IMR-90 (cell line): ENCODE measurements at regions not wholly inside any gene's neighbourhood (a gene's known extent, or its start where the extent isn't known, plus 50 kb on each side); places are given as distances from the start of the nearest gene placed in this dataset.

ENCODE experiments used
- ATAC-seq: fragments of 200-7000 bp; cut with Tn5 transposase; 2 replicates; pipeline ENCODE4 v1.9.1; 2020; ENCODE audit warnings: low read depth, mild to moderate bottlenecking, moderate library complexity
- BruUV-seq: library from RNA; stranded (reverse); fragments of 400-500 nt; replicated peaks from 2 replicates; lab custom pipeline; 2021; lab: Mats Ljungman, UMichigan
- CTCF ChIA-PET: fragments of 300-600 bp; formaldehyde crosslinking; extraction: SDS; loops from one replicate; lab custom pipeline; 2021; ENCODE audit warnings: antibody characterized with exemption; lab: Yijun Ruan, JAX
- POLR2A ChIA-PET: fragments of 300-600 bp; sonication (Branson Sonifier 250); formaldehyde crosslinking; loops from one replicate; lab custom pipeline; 2022; ENCODE audit warnings: antibody characterized with exemption; ENCODE audit not compliant: unreplicated experiment; lab: Charles Lee
- DNase-seq: peaks from one replicate; pipeline ENCODE4 v3.0.0; 2013
- H2AFZ ChIP-seq: replicated peaks from 2 replicates; pipeline ENCODE3; 2013; ENCODE audit warnings: low read length, mild to moderate bottlenecking; ENCODE audit not compliant: poor library complexity
- H2AK5ac ChIP-seq: 2 replicates; pipeline ENCODE4 v1.6.1; 2013; ENCODE audit warnings: low read depth, low read length, inconsistent platforms
- H2AK9ac ChIP-seq: replicated peaks from 2 replicates; pipeline ENCODE3; 2013; ENCODE audit warnings: mild to moderate bottlenecking, low read depth, low read length, moderate library complexity; ENCODE audit not compliant: poor library complexity
- H2BK120ac ChIP-seq: 2 replicates; pipeline ENCODE4 v1.6.1; 2013; ENCODE audit warnings: low read depth, low read length, inconsistent platforms
- H2BK15ac ChIP-seq: 3 replicates; pipeline ENCODE4 v1.6.1; 2013; ENCODE audit warnings: low read depth, low read length, inconsistent platforms
- H2BK20ac ChIP-seq: 2 replicates; pipeline ENCODE4 v1.6.1; 2013; ENCODE audit warnings: low read depth, mild to moderate bottlenecking, inconsistent platforms, low read length, moderate library complexity
- H2BK5ac ChIP-seq: 2 replicates; pipeline ENCODE4 v1.6.1; 2013; ENCODE audit warnings: mild to moderate bottlenecking, low read depth, low read length, inconsistent platforms; ENCODE audit not compliant: poor library complexity, severe bottlenecking
- H3K14ac ChIP-seq: replicated peaks from 2 replicates; pipeline ENCODE4 v1.6.1; 2013; ENCODE audit warnings: low read depth, low read length, inconsistent platforms
- H3K18ac ChIP-seq: 2 replicates; pipeline ENCODE4 v1.6.1; 2013; ENCODE audit warnings: low read depth, low read length, control low read depth
- H3K23ac ChIP-seq: 2 replicates; pipeline ENCODE4 v1.6.1; 2013; ENCODE audit warnings: low read depth, low read length, inconsistent platforms
- H3K27ac ChIP-seq: 2 replicates; pipeline ENCODE4 v1.5.1; 2013; ENCODE audit warnings: mild to moderate bottlenecking, control low read depth, low read length; ENCODE audit not compliant: insufficient read depth
- H3K27me3 ChIP-seq: 2 replicates; pipeline ENCODE4 v1.6.1; 2013; ENCODE audit warnings: low read length; ENCODE audit not compliant: control insufficient read depth, insufficient read depth
- H3K36me3 ChIP-seq: 2 replicates; pipeline ENCODE4 v1.6.1; 2013; ENCODE audit warnings: low read length, mixed read lengths; ENCODE audit not compliant: control insufficient read depth, insufficient read depth
- H3K4ac ChIP-seq: 2 replicates; pipeline ENCODE4 v1.6.1; 2013; ENCODE audit warnings: low read depth, low read length, inconsistent platforms
- H3K4me1 ChIP-seq: 2 replicates; pipeline ENCODE4 v1.6.1; 2013; ENCODE audit warnings: low read length, mixed read lengths; ENCODE audit not compliant: control insufficient read depth, insufficient read depth
- H3K4me2 ChIP-seq: 2 replicates; pipeline ENCODE4 v1.6.1; 2013; ENCODE audit warnings: low read depth, mild to moderate bottlenecking, control low read depth, low read length, moderate library complexity
- H3K4me3 ChIP-seq: 2 replicates; pipeline ENCODE4 v1.5.1; 2013; ENCODE audit warnings: low read depth, mild to moderate bottlenecking, control low read depth, low read length, moderate library complexity; ENCODE audit not compliant: insufficient read depth
- H3K56ac ChIP-seq: 2 replicates; pipeline ENCODE4 v1.6.1; 2013; ENCODE audit warnings: low read length, inconsistent platforms; ENCODE audit not compliant: insufficient read depth; ENCODE audit errors: extremely low read depth
- H3K79me1 ChIP-seq, 2 experiments: 2 replicates each; pipeline ENCODE4 v1.6.1; 2013; ENCODE audit warnings: low read length in 2 of 2, inconsistent platforms in 1 of 2, low read depth in 1 of 2
- H3K9ac ChIP-seq: 2 replicates; pipeline ENCODE4 v1.6.1; 2013; ENCODE audit warnings: low read depth, low read length, control low read depth
- H3K9me1 ChIP-seq: 2 replicates; pipeline ENCODE4 v1.6.1; 2013; ENCODE audit warnings: low read length, inconsistent platforms; ENCODE audit not compliant: insufficient read depth
- H3K9me3 ChIP-seq: 2 replicates; pipeline ENCODE4 v1.6.1; 2013; ENCODE audit warnings: low read length; ENCODE audit not compliant: control insufficient read depth, insufficient read depth
- H4K20me1 ChIP-seq: 2 replicates; pipeline ENCODE4 v1.6.1; 2013; ENCODE audit warnings: low read length, inconsistent platforms; ENCODE audit not compliant: insufficient read depth
- H4K5ac ChIP-seq: 2 replicates; pipeline ENCODE4 v1.6.1; 2013; ENCODE audit warnings: mild to moderate bottlenecking, low read depth, low read length, control low read depth
- H4K8ac ChIP-seq, 2 experiments: 2 replicates each; pipeline ENCODE4 v1.6.1; 2013; ENCODE audit warnings: low read depth in 2 of 2, low read length in 2 of 2, control low read depth in 1 of 2, inconsistent platforms in 1 of 2
- H4K91ac ChIP-seq: 2 replicates; pipeline ENCODE4 v1.6.1; 2013; ENCODE audit warnings: low read depth, low read length, inconsistent platforms; ENCODE audit not compliant: insufficient read depth
- BHLHE40 ChIP-seq: fragments of 150-350 bp; IDR thresholded peaks from 2 replicates; pipeline ENCODE4 v1.6.1; 2016; ENCODE audit warnings: mild to moderate bottlenecking, low read depth, low read length
- CEBPB ChIP-seq: IDR thresholded peaks from 2 replicates; pipeline ENCODE4 v1.6.1; 2012; ENCODE audit warnings: low read depth, low read length, improper control_type of control experiment
- CHD1 ChIP-seq: IDR thresholded peaks from 2 replicates; pipeline ENCODE4 v1.6.1; 2012; ENCODE audit warnings: low read depth, low read length, improper control_type of control experiment
- CTCF ChIP-seq: conservative IDR thresholded peaks from 2 replicates; pipeline ENCODE4 v1.5.1; 2012; ENCODE audit warnings: mild to moderate bottlenecking, low read depth, low read length, improper control_type of control experiment
- ELK1 ChIP-seq: fragments of 150-350 bp; IDR thresholded peaks from 2 replicates; pipeline ENCODE4 v1.6.1; 2016; ENCODE audit warnings: low read depth, mild to moderate bottlenecking, low read length, moderate library complexity, borderline replicate concordance
- FOS ChIP-seq: fragments of 150-350 bp; IDR thresholded peaks from 2 replicates; pipeline ENCODE4 v1.6.1; 2016; ENCODE audit warnings: low read depth, low read length
- MAFK ChIP-seq: IDR thresholded peaks from 2 replicates; pipeline ENCODE4 v1.6.1; 2012; ENCODE audit warnings: low read depth, low read length, improper control_type of control experiment
- MAZ ChIP-seq: IDR thresholded peaks from 2 replicates; pipeline ENCODE4 v1.6.1; 2012; ENCODE audit warnings: low read depth, mild to moderate bottlenecking, low read length, improper control_type of control experiment, moderate library complexity, borderline replicate concordance
- MXI1 ChIP-seq: IDR thresholded peaks from 2 replicates; pipeline ENCODE4 v1.6.1; 2012; ENCODE audit warnings: low read depth, mild to moderate bottlenecking, low read length, moderate library complexity, borderline replicate concordance
- NFE2L2 ChIP-seq: fragments of 150-350 bp; IDR thresholded peaks from 2 replicates; pipeline ENCODE4 v1.6.1; 2016; ENCODE audit warnings: low read depth, mild to moderate bottlenecking, low read length
- POLR2A ChIP-seq: IDR thresholded peaks from 2 replicates; pipeline ENCODE4 v1.6.1; 2012; ENCODE audit warnings: mild to moderate bottlenecking, low read depth, low read length
- RAD21 ChIP-seq: IDR thresholded peaks from 2 replicates; pipeline ENCODE4 v1.6.1; 2012; ENCODE audit warnings: low read length, improper control_type of control experiment
- RCOR1 ChIP-seq: IDR thresholded peaks from 2 replicates; pipeline ENCODE4 v1.6.1; 2012; ENCODE audit warnings: mild to moderate bottlenecking, low read length, improper control_type of control experiment; ENCODE audit not compliant: insufficient replicate concordance
- RFX5 ChIP-seq: IDR thresholded peaks from 2 replicates; pipeline ENCODE4 v1.8.0; 2012; ENCODE audit warnings: low read depth, mild to moderate bottlenecking, low read length, moderate library complexity
- SMC3 ChIP-seq: fragments of 150-350 bp; IDR thresholded peaks from 2 replicates; pipeline ENCODE4 v1.6.1; 2016; ENCODE audit warnings: low read depth, mild to moderate bottlenecking, antibody characterized with exemption, low read length, moderate library complexity
- USF2 ChIP-seq: fragments of 150-350 bp; IDR thresholded peaks from 2 replicates; pipeline ENCODE4 v1.6.1; 2017; ENCODE audit warnings: mild to moderate bottlenecking, antibody characterized with exemption, low read length, low read depth
- WGBS, 2 experiments: methylation state at CpG; one replicate each; pipeline versions ENCODE4 v1.1.5 to v1.1.7; 2013; ENCODE audit warnings: missing lambda C conversion rate in 2 of 2; ENCODE audit not compliant: insufficient read length in 1 of 2; ENCODE audit errors: extremely low coverage in 2 of 2; 5-methylcytosine and 5-hydroxymethylcytosine counted together
- dilution Hi-C: fragments of 300-500 bp; cut with HindIII; formaldehyde crosslinking; loops from one replicate; pipeline ENCODE4 v1.14.3; 2018; ENCODE audit warnings: low sequenced_read_pairs; ENCODE audit not compliant: unreplicated experiment
- in situ Hi-C: fragments of 300-500 bp; cut with MboI; formaldehyde crosslinking; loops from 3 replicates; pipeline ENCODE4 v1.14.3; 2019; ENCODE audit warnings: low sequenced_read_pairs, inconsistent platforms, mixed read lengths
- intact Hi-C: fragments of 100-400 bp; cut with micrococcal nuclease; formaldehyde crosslinking; loops from 2 replicates; pipeline ENCODE4 v1.10.0; 2022

- ATAC-seq (no peak), DNase-seq (no peak)
- no peak overlapping the region for H4K91ac ChIP-seq
- dilution Hi-C loops (no loop called here), in situ Hi-C loops (no loop called here), intact Hi-C loops (no loop called here)
- no peaks in the 10 kb centered on the region for H3K27me3 ChIP-seq
- no peaks in the 10 kb centered on the region for H3K36me3 ChIP-seq
- H4K5ac ChIP-seq = no peak overlapping the region
- no peak overlapping the region for H3K14ac ChIP-seq
- H3K9me1 ChIP-seq = no peaks in the 10 kb centered on the region
- BruUV-seq = no TSS peak
- H3K23ac ChIP-seq = no peak overlapping the region
- no peak overlapping the region for H2BK20ac ChIP-seq
- H4K8ac ChIP-seq = no peak overlapping the region
- H3K4me1 ChIP-seq = 0 out of 2 replicates have a peak, but pooled peaks cover 1% of the 10 kb centered on the region
- H3K18ac ChIP-seq = no peak overlapping the region
- no peak overlapping the region for H2AK9ac ChIP-seq
- H3K9ac ChIP-seq = no peak overlapping the region
- H2BK120ac ChIP-seq = no peak overlapping the region
- H3K4me3 ChIP-seq = no peak overlapping the region
- POLR2A ChIA-PET = no interaction called here
- H3K9me3 ChIP-seq = no peaks in the 10 kb centered on the region
- no peak overlapping the region for H2AK5ac ChIP-seq
- WGBS, 2 experiments = 0% methylated on average over 1 of the region's 10 CpGs; no CpG with 5 or more reads in 1 of the 2 experiments
- no peak overlapping the region; the same call in 1 of the 2 replicates for H3K4me2 ChIP-seq
- no peak overlapping the region for H2BK5ac ChIP-seq
- H3K79me1 ChIP-seq = no peaks in the 10 kb centered on the region
- H4K20me1 ChIP-seq = no peaks in the 10 kb centered on the region
- H3K56ac ChIP-seq = no peak overlapping the region
- H3K4ac ChIP-seq = no peak overlapping the region
- no peak for TF ChIP-seq SMC3
- TF ChIP-seq NFE2L2 = no peak
- no peak for TF ChIP-seq POLR2A
- no peak for TF ChIP-seq USF2
- no peak for TF ChIP-seq MXI1
- no peak for TF ChIP-seq RCOR1
- TF ChIP-seq CTCF = no peak
- TF ChIP-seq BHLHE40 = no peak
- TF ChIP-seq RFX5 = no peak
- TF ChIP-seq FOS = no peak
- TF ChIP-seq MAFK = no peak
- no peak for TF ChIP-seq CHD1
- no peak for TF ChIP-seq ELK1
- TF ChIP-seq CEBPB = no peak
- TF ChIP-seq MAZ = no peak
- TF ChIP-seq RAD21 = no peak
- no peak overlapping the region for H2BK15ac ChIP-seq
- no peak overlapping the region for H3K27ac ChIP-seq
- CTCF ChIA-PET = no interaction called here
- H2AFZ ChIP-seq = no peak overlapping the region
These were observed 121.3 kb downstream of the TRMT11 start for GRCh38 chr6:126107475-126108166.
